SK-N-SH treated with all-trans-retinoic acid at 6 μM for 48 hours (cell line): ENCODE measurements at regions not wholly inside any gene's neighbourhood (a gene's known extent, or its start where the extent isn't known, plus 50 kb on each side); places are given as distances from the start of the nearest gene placed in this dataset.

Source experiments
- ATAC-seq: fragments of 200-7000 bp; cut with Tn5 transposase; 3 replicates; pipeline ENCODE4 v1.9.1; 2020; ENCODE audit warnings: mild to moderate bottlenecking, moderate library complexity
- ARNTL ChIP-seq: fragments of 450-650 bp; formaldehyde crosslinking; IDR thresholded peaks from 2 replicates; pipeline ENCODE4 v1.5.0; 2020; ENCODE audit warnings: low read depth, mild to moderate bottlenecking, moderate library complexity, borderline replicate concordance
- BACH2 ChIP-seq: fragments of 250-450 bp; sonication (Bioruptor Pico); IDR thresholded peaks from 2 replicates; pipeline ENCODE4 v1.9.0; 2021; ENCODE audit warnings: mild to moderate bottlenecking, borderline replicate concordance
- CSDC2 ChIP-seq: fragments of 250-450 bp; sonication (Bioruptor Pico); IDR thresholded peaks from 2 replicates; pipeline ENCODE4 v1.5.0; 2020; ENCODE audit warnings: mild to moderate bottlenecking, moderate library complexity
- GLIS3 ChIP-seq: fragments of 250-450 bp; sonication (Bioruptor Pico); IDR thresholded peaks from 2 replicates; pipeline ENCODE4 v1.5.0; 2020; ENCODE audit warnings: mild to moderate bottlenecking, moderate library complexity
- ISL1 ChIP-seq: fragments of 250-450 bp; sonication (Bioruptor Pico); IDR thresholded peaks from 2 replicates; pipeline ENCODE4 v2.1.2; 2022; ENCODE audit warnings: mild to moderate bottlenecking, moderate library complexity
- OSR1 ChIP-seq: fragments of 250-450 bp; sonication (Bioruptor Pico); IDR thresholded peaks from 2 replicates; pipeline ENCODE4 v1.8.0; 2022; ENCODE audit warnings: moderate library complexity, mild to moderate bottlenecking, inconsistent platforms
- PPARA ChIP-seq: fragments of 250-450 bp; sonication (Bioruptor Pico); IDR thresholded peaks from 2 replicates; pipeline ENCODE4 v1.5.0; 2020; ENCODE audit warnings: mild to moderate bottlenecking, borderline replicate concordance
- RARB ChIP-seq: fragments of 250-450 bp; sonication (Bioruptor Pico); IDR thresholded peaks from 2 replicates; pipeline ENCODE4 v1.8.0; 2021; ENCODE audit warnings: mild to moderate bottlenecking, moderate library complexity
- TCF4 ChIP-seq: fragments of 250-450 bp; sonication (Bioruptor Pico); IDR thresholded peaks from 2 replicates; pipeline ENCODE4 v1.8.0; 2021; ENCODE audit warnings: mild to moderate bottlenecking, moderate library complexity, borderline replicate concordance
- TOX ChIP-seq: fragments of 250-450 bp; sonication (Bioruptor Pico); IDR thresholded peaks from 2 replicates; pipeline ENCODE4 v1.8.0; 2021; ENCODE audit warnings: mild to moderate bottlenecking, moderate library complexity, borderline replicate concordance
- ZC3H10 ChIP-seq: fragments of 250-450 bp; sonication (Bioruptor Pico); IDR thresholded peaks from 2 replicates; pipeline ENCODE4 v1.5.1; 2021; ENCODE audit warnings: mild to moderate bottlenecking, moderate library complexity
- ZFP3 ChIP-seq: fragments of 250-450 bp; sonication (Bioruptor Pico); IDR thresholded peaks from 2 replicates; pipeline ENCODE4 v1.5.0; 2020; ENCODE audit warnings: mild to moderate bottlenecking, moderate library complexity
- ZFP30 ChIP-seq: fragments of 450-650 bp; formaldehyde crosslinking; IDR thresholded peaks from 2 replicates; pipeline ENCODE4 v1.5.0; 2022; ENCODE audit warnings: mild to moderate bottlenecking, moderate library complexity
- ZNF565 ChIP-seq: fragments of 450-650 bp; formaldehyde crosslinking; conservative IDR thresholded peaks from 2 replicates; pipeline ENCODE4 v1.5.0; 2020; ENCODE audit warnings: low read depth, mild to moderate bottlenecking, moderate library complexity
- ZNF70 ChIP-seq: fragments of 450-650 bp; formaldehyde crosslinking; IDR thresholded peaks from 2 replicates; pipeline ENCODE4 v1.5.0; 2020; ENCODE audit warnings: mild to moderate bottlenecking, moderate library complexity
- ZNF8 ChIP-seq: fragments of 450-650 bp; formaldehyde crosslinking; IDR thresholded peaks from 2 replicates; pipeline ENCODE4 v1.5.0; 2020; ENCODE audit warnings: mild to moderate bottlenecking, moderate library complexity
- TF ChIP-seq, protein P1 (sequence below): fragments of 250-450 bp; sonication (Bioruptor Pico); IDR thresholded peaks from 2 replicates; pipeline ENCODE4 v1.8.0; 2020; ENCODE audit warnings: mild to moderate bottlenecking, moderate library complexity, borderline replicate concordance
- TF ChIP-seq, protein P2 (sequence below): fragments of 250-450 bp; sonication (Bioruptor Pico); IDR thresholded peaks from 2 replicates; pipeline ENCODE4 v1.8.0; 2021; ENCODE audit warnings: low read depth, mild to moderate bottlenecking, moderate library complexity, borderline replicate concordance
- TF ChIP-seq, protein P3 (sequence below): fragments of 250-450 bp; sonication (Bioruptor Pico); IDR thresholded peaks from 2 replicates; pipeline ENCODE4 v1.5.1; 2020; ENCODE audit warnings: low read depth, mild to moderate bottlenecking, moderate library complexity

DNA sequence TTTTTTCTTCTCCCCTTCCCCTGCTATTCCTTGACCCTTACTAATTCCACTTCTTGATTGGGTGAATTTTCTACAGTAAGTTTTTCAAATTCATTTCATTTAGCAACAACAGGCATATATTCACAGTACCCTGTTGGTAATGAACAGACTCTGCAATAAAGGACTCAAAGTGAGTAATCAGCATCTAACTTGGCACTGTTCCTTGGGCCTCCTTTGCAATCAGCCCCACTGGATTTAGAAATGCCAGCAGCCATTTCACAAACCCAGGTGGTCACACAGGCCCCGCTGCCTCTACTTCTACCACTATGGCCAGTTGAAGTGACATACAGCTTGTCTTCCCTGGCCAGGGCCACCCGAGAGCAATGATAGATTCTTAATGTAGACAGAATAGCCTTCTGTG lies 113.8 kb downstream of the CYB561 start:
- TF ChIP-seq CSDC2 (CRISPR knock-in tag) (no peak), ISL1 (CRISPR knock-in tag) (no peak), BACH2 (no peak), ZNF565 (CRISPR knock-in tag) (no peak), ZNF8 (CRISPR knock-in tag) (no peak), GLIS3 (CRISPR knock-in tag) (no peak), ARNTL (CRISPR knock-in tag) (no peak)
- TF ChIP-seq, protein P1, sequence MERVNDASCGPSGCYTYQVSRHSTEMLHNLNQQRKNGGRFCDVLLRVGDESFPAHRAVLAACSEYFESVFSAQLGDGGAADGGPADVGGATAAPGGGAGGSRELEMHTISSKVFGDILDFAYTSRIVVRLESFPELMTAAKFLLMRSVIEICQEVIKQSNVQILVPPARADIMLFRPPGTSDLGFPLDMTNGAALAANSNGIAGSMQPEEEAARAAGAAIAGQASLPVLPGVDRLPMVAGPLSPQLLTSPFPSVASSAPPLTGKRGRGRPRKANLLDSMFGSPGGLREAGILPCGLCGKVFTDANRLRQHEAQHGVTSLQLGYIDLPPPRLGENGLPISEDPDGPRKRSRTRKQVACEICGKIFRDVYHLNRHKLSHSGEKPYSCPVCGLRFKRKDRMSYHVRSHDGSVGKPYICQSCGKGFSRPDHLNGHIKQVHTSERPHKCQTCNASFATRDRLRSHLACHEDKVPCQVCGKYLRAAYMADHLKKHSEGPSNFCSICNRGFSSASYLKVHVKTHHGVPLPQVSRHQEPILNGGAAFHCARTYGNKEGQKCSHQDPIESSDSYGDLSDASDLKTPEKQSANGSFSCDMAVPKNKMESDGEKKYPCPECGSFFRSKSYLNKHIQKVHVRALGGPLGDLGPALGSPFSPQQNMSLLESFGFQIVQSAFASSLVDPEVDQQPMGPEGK (CRISPR knock-in tag) = no peak
- no peak for ATAC-seq

DNA sequence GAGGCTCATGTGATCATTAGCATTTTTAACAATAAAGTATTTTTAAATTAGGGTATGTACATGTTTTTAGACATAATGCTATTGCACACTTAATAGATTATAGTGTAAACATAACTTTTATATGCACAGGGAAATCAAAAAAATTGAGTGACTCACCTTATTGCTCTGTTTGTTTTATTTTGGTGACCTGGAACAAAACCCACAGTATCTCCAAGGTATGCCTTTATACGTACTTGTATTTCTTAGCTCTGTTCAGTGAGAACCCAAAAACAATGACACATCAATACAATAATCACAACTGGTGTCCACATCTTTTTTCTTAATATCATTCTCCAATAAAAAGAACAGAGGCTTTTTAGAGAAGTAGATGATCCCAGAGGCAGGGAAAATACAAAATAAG lies 112.2 kb downstream of the CYB561 start:
- TF ChIP-seq PPARA (no peak), ZNF565 (CRISPR knock-in tag) (no peak), RARB (no peak), BACH2 (no peak), ZNF8 (CRISPR knock-in tag) (no peak)
- TF ChIP-seq, all 23 proteins: peak for 0
- ATAC-seq = no peak

DNA sequence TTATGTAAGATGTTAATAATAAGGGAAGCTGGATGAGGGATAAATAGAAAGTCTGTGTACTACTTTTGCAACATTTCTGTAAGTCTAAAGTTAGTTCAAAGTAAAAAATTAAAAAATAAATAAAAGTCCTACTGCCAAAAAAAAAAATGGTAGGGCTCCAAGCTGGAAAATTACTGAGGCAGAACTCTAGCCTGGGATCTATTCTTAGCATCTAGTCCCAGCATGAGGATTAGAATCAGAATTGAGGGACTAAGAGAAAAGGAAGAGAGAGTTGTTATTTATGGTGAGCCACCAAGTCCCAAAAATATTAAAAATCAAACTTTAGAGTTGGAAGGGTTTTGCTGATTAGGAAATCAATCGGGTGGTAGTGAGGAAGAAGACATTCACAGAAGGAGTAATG lies 110.3 kb downstream of the CYB561 start:
- TF ChIP-seq, protein P1 (CRISPR knock-in tag) = no peak
- TF ChIP-seq BACH2 (no peak), ARNTL (CRISPR knock-in tag) (no peak), CSDC2 (CRISPR knock-in tag) (no peak), ZNF8 (CRISPR knock-in tag) (no peak), TCF4 (CRISPR knock-in tag) (no peak), GLIS3 (CRISPR knock-in tag) (no peak), ZNF565 (CRISPR knock-in tag) (no peak), TOX (CRISPR knock-in tag) (no peak), RARB (no peak), ZFP30 (CRISPR knock-in tag) (no peak), ZFP3 (no peak), ZNF70 (CRISPR knock-in tag) (no peak)
- TF ChIP-seq, protein P2, sequence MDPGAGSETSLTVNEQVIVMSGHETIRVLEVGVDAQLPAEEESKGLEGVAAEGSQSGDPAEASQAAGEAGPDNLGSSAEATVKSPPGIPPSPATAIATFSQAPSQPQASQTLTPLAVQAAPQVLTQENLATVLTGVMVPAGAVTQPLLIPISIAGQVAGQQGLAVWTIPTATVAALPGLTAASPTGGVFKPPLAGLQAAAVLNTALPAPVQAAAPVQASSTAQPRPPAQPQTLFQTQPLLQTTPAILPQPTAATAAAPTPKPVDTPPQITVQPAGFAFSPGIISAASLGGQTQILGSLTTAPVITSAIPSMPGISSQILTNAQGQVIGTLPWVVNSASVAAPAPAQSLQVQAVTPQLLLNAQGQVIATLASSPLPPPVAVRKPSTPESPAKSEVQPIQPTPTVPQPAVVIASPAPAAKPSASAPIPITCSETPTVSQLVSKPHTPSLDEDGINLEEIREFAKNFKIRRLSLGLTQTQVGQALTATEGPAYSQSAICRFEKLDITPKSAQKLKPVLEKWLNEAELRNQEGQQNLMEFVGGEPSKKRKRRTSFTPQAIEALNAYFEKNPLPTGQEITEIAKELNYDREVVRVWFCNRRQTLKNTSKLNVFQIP (CRISPR knock-in tag) = no peak
- no peak for ATAC-seq

DNA sequence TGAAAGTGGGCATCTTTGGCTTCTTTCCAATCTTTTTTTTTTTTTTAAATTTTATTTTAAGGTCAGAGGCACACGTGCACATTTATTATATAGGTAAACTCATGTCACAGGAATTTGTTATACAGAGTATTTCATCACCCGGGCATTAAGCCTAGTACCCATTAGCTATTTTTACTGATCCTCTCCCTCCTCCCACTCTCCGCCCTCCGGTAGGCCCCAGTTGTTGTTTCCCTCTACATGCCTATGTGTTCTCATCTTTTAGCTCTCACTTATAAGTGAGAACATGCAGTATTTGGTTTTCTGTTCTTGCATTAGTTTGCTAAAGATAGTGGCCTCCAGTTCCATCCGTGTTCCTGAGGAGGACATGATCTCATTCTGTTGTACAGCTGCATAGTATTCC lies 108.5 kb downstream of the CYB561 start:
- no peak for ATAC-seq
- TF ChIP-seq ZFP3 = no peak
- peak; percentile 67; the same call in 1 of the 2 replicates for TF ChIP-seq ZNF8 (CRISPR knock-in tag)

DNA sequence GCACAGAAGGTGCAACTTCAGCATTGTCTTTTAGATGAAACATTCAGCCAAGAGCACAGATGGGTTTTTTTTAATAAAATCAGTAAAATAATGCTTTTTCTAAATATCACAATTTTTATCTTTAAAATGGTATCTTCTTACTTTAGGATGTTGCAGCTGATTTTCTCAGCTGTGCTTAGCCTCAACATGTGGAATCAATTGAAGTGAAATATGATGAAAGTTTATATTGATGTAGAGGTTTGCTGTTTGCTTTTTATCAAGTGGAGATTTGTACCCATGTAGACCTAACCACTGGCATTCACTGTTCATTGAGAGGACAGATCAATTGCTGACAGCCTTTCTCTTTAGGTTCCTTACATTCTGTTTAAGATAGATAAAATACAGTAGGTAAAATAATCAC lies 107.8 kb downstream of the CYB561 start:
- TF ChIP-seq ZC3H10 (CRISPR knock-in tag) = no peak
- TF ChIP-seq TOX (CRISPR knock-in tag) = no peak
- TF ChIP-seq ZFP3 = no peak
- no peak for TF ChIP-seq ZNF565 (CRISPR knock-in tag)
- no peak for TF ChIP-seq OSR1 (CRISPR knock-in tag)
- TF ChIP-seq, protein P3, sequence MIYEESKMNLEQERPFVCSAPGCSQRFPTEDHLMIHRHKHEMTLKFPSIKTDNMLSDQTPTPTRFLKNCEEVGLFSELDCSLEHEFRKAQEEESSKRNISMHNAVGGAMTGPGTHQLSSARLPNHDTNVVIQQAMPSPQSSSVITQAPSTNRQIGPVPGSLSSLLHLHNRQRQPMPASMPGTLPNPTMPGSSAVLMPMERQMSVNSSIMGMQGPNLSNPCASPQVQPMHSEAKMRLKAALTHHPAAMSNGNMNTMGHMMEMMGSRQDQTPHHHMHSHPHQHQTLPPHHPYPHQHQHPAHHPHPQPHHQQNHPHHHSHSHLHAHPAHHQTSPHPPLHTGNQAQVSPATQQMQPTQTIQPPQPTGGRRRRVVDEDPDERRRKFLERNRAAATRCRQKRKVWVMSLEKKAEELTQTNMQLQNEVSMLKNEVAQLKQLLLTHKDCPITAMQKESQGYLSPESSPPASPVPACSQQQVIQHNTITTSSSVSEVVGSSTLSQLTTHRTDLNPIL (CRISPR knock-in tag) = no peak
- TF ChIP-seq ISL1 (CRISPR knock-in tag) = no peak
- TF ChIP-seq, protein P1 (CRISPR knock-in tag) = no peak
- ATAC-seq = peak; percentile 48; the same call in 2 of the 3 replicates
